ENCODE measurements at regions not wholly inside any gene's neighbourhood (a gene's known extent, or its start where the extent isn't known, plus 50 kb on each side); places are given as distances from the start of the nearest gene placed in this dataset.

DNA sequence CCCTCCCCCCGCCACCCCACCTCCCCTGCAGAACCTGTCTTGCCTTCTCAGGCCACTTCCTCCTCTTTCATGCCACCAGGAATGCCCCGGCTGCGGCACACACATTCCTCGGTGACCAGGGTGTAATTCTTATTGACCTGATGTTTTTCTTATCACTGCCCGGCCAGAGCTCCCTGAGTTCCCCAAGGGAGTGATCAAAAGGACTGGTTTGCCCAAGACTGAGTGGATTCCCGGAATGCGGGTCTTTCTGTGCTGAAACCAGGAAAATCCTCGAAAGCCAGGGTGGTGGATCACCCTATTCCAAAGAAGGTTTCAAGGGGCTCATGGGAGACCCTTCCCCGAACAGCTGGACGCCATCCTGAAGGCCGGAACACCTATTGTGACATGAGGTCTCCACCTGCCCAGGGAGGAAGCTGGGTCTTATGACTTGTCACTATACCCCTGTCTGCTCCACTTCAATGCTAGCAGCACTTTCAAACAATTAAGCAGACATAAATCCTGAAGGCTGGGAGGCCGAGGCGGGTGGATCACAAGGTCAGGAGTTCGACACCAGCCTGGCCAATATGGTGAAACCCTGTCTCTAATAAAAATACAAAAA, 53.0 kb upstream of the RPL38 start:
- TF ChIP-seq, protein P1, sequence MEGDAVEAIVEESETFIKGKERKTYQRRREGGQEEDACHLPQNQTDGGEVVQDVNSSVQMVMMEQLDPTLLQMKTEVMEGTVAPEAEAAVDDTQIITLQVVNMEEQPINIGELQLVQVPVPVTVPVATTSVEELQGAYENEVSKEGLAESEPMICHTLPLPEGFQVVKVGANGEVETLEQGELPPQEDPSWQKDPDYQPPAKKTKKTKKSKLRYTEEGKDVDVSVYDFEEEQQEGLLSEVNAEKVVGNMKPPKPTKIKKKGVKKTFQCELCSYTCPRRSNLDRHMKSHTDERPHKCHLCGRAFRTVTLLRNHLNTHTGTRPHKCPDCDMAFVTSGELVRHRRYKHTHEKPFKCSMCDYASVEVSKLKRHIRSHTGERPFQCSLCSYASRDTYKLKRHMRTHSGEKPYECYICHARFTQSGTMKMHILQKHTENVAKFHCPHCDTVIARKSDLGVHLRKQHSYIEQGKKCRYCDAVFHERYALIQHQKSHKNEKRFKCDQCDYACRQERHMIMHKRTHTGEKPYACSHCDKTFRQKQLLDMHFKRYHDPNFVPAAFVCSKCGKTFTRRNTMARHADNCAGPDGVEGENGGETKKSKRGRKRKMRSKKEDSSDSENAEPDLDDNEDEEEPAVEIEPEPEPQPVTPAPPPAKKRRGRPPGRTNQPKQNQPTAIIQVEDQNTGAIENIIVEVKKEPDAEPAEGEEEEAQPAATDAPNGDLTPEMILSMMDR (IDR thresholded peaks at IDR 0.05; ENCODE audit: low read depth, low read length) = no peak
- no peak for DNase-seq (ENCODE audit: extremely low read depth, low read depth)

DNA sequence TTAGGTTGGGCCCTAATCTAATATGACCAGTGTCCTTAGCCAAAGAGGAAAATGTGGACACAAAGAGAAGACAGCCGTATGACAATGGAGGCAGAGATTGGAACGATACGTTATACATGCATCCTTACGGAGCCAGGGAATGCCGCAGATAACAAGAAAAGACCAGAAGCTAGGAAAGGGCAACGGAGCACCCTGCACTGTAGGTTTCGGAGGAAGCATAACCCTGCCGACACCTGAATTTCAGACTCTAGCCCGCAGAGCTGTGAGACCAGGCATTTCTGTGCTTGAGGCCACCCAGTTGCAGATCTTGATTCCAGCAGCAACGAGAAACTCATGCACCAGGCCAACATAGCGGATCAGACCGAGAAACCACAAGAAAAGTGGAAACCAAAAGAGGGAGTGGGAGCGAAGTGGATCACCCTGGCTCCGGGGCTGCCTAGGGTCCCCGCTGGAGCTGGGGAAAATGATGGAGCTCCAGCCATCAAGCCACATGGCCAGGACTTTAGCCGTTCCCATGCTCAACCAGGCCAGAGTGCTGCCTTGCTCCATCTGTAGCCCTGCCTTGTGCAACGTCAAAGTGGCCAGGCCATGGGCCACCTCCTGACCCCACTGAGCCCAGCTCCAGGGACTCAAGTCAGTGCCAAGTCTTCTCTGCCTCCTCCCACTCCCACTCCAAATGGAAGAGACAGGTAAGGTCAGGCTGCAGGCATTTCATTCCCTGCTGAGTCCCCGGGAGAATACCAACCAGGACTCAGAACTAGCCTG, 51.7 kb upstream of the RPL38 start:
- DNase-seq (ENCODE audit: extremely low read depth, low read depth) = no peak
- TF ChIP-seq, protein P1 (IDR thresholded peaks at IDR 0.05; ENCODE audit: low read depth, low read length) = no peak

DNA sequence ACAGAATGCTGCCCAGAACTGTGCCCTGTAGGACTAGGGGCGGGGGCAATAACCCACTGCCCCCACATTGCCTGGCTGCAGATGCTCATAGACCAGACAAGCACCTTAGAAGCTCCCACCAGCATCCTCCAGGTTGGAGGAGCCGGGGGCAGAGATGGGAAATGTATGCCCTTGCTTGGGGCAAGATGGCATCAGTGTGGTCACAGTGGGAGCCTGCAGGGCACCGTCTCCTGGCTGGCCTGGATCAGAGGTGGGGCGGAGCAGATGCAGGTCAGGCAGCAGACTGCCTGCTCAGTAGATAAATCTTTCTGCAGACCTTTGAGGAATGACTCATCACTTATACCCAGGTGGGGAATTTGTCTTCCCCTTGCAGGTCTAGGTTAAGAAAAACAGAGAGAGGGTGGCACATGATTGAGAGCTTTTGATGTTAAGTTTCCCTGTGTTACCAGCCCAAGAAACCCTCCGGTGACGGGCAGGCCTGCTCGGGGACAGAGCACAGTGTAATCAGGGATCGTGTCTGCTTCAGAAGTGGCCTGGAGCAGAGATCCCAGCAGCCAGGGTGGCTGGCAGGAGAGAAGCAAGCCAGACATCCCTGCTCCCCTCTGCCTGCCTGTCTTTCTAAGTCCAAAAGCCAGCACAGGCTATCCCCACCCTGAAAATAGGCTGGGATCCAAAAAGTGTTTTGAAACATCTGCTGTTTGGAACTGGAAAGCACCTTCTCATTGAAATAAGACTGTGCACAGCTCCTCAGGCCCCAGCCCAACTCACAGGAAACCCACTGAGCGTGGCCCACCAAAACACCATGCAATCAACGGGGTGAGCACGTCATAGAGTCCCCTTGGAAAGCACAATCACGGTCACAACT, 50.7 kb upstream of the RPL38 start:
- TF ChIP-seq, protein P1 (IDR thresholded peaks at IDR 0.05; ENCODE audit: low read depth, low read length) = no peak
- DNase-seq (ENCODE audit: extremely low read depth, low read depth) = no peak

DNA sequence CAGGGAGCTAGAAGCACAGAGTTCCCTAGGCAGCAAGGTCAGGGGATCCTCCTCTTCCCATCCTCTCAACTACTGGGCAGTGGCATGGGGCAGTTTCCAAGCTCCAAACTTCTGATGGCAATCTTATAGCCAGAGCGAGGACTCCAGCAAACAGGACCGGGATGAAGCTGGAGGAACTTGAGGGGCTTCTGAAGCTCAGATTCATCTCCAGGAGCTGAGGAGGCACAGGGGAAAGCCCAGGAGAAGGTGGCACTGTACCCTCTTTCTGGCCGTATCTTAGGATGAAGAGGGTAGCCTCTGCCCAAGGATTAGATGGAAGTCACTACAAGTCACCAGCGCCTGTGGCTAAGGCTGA, 50.0 kb upstream of the RPL38 start:
- TF ChIP-seq, protein P1 (IDR thresholded peaks at IDR 0.05; ENCODE audit: low read depth, low read length) = no peak
- DNase-seq (ENCODE audit: extremely low read depth, low read depth) = no peak
